GM20431 (cell line): ENCODE measurements at regions not wholly inside any gene's neighbourhood (a gene's known extent, or its start where the extent isn't known, plus 50 kb on each side); places are given as distances from the start of the nearest gene placed in this dataset.
"Not testable (repeated sequence)": the region's sequence is repeated elsewhere in the genome, so short reads cannot be mapped to it uniquely, and the experiment has no call there.

ENCODE experiments used
- in situ Hi-C: fragments of 300-500 bp; cut with MseI, MboI; formaldehyde crosslinking; loops from one replicate; pipeline ENCODE4 v1.15.0; 2020; ENCODE audit warnings: low sequenced_read_pairs; ENCODE audit not compliant: unreplicated experiment

- in situ Hi-C loops, result no loop called here
Measured at GRCh38 chr11:25159341-25159740, 662.5 kb downstream of the LUZP2 start.

GRCh38 chr11:25163421-25163820 lies 666.6 kb downstream of the LUZP2 start:
- in situ Hi-C loops, result no loop called here

GRCh38 chr11:25180187-25180586 lies 683.3 kb downstream of the LUZP2 start:
- in situ Hi-C loops, result no loop called here

GRCh38 chr11:25183411-25183810 lies 686.6 kb downstream of the LUZP2 start:
- in situ Hi-C loops, result no loop called here

GRCh38 chr11:25197515-25197914 lies 700.7 kb downstream of the LUZP2 start:
- in situ Hi-C loops, result no loop called here

- in situ Hi-C loops, result no loop called here
Measured at GRCh38 chr11:25198704-25199103, 701.9 kb downstream of the LUZP2 start.

GRCh38 chr11:25200925-25201324 lies 704.1 kb downstream of the LUZP2 start:
- in situ Hi-C loops, result no loop called here

GRCh38 chr11:25206762-25207161 lies 709.9 kb downstream of the LUZP2 start:
- in situ Hi-C loops, result no loop called here

GRCh38 chr11:25211635-25212254 lies 714.9 kb downstream of the LUZP2 start:
- in situ Hi-C loops, result no loop called here

GRCh38 chr11:25214535-25215176 lies 717.8 kb downstream of the LUZP2 start:
- in situ Hi-C loops, result no loop called here

GRCh38 chr11:25218036-25218435 lies 721.2 kb downstream of the LUZP2 start:
- in situ Hi-C loops, result no loop called here

- in situ Hi-C loops, result no loop called here
Measured at GRCh38 chr11:25225078-25225477, 728.2 kb downstream of the LUZP2 start.

GRCh38 chr11:25242928-25243327 lies 746.1 kb downstream of the LUZP2 start:
- in situ Hi-C loops, result no loop called here

GRCh38 chr11:25244126-25244525 lies 747.3 kb downstream of the LUZP2 start:
- in situ Hi-C loops, result no loop called here

- in situ Hi-C loops, result no loop called here
Measured at GRCh38 chr11:25247336-25247735, 750.5 kb downstream of the LUZP2 start.

GRCh38 chr11:25252854-25253253 lies 756.0 kb downstream of the LUZP2 start:
- in situ Hi-C loops, result no loop called here

GRCh38 chr11:25263861-25264260 lies 767.0 kb downstream of the LUZP2 start:
- in situ Hi-C loops, result not testable (repeated sequence)

GRCh38 chr11:25271301-25271700 lies 774.4 kb downstream of the LUZP2 start:
- in situ Hi-C loops, result no loop called here

GRCh38 chr11:25272214-25272613 lies 775.4 kb downstream of the LUZP2 start:
- in situ Hi-C loops, result no loop called here

GRCh38 chr11:25280821-25281220 lies 784.0 kb downstream of the LUZP2 start:
- in situ Hi-C loops, result not testable (repeated sequence)

- in situ Hi-C loops, result no loop called here
Measured at GRCh38 chr11:25293166-25293565, 796.3 kb downstream of the LUZP2 start.

- in situ Hi-C loops, result no loop called here
Measured at GRCh38 chr11:25298450-25298849, 801.6 kb downstream of the LUZP2 start.
